KG1 (cell line): ENCODE measurements at regions not wholly inside any gene's neighbourhood (a gene's known extent, or its start where the extent isn't known, plus 50 kb on each side); places are given as distances from the start of the nearest gene placed in this dataset.
A peak's percentile ranks its signal among the peaks of the same experiment; 100 is the strongest.

Experiments
- DNase-seq: peaks from one replicate; lab custom pipeline; 2025; lab: John Stamatoyannopoulos, UW

DNA sequence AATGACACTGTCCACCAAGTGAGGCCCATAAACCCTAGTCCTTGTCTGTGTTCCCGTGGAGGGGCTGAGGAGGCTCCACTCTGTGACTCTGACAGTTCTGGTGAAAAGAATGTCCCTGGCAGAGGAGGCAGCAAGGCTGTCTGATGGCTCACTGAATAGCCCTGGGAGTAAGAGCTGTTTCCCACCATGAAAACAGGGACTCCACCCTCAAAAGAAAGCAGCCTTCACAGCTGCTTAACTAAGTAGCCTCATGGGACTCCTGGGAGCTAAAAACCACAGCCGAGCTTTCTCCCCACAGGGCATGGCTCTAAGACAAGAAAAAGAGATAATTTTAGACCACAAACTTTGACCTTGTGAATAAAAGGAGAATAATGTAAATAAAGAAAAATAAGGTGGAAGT, 135.1 kb upstream of the FRY start:
- DNase-seq = no peak

DNA sequence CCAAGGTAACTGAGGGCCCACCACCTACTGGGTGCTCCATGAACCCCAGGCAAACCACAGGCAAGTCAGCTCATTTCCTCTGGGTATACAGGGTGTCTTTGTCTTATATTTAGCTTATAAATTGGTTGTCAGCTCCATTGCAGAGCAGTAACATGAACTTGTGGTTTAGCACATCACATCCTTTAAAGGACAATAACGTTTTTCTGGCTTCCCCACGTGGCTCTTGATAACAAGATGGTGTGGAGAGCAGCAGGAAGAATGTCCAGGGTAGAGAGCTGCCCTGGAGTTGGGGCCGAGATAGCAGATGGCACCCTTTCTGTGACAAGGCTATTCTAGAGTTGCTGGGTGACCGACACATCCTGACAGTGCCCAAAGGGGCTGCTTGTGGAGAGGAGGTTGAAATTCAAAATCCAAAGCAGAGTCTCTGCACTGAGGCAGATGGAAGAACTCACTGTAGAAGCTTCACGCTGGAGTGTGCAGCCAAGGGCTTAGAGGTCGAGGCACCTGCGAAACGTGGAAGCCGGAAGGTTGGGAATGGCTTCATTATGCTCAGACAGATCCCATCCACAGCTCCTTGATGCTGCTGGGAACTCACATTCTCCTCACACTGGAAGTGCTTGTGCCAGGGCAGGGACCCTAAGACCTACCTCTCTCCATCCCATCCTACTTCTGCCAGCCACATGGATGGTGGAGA, 133.0 kb upstream of the FRY start:
- no peak for DNase-seq

DNA sequence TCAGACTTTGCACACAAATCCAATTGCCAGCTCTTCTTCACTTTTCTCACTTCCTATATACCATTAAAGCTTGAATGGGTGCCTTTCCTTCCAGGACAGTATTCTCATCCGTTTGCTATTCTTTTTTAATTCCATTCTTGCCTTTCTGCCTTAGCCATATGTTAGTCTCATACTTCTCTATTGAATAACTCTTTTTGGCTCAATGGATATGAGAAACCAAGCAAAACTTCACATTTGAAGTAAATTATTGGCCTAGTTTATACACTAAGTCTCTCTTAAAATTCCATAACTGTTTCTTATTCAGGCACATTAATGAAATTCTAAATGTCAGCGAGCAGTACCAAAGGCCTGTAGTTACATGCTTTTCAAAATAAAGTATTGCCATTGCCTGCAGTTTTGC, 129.6 kb upstream of the FRY start:
- DNase-seq = no peak

DNA sequence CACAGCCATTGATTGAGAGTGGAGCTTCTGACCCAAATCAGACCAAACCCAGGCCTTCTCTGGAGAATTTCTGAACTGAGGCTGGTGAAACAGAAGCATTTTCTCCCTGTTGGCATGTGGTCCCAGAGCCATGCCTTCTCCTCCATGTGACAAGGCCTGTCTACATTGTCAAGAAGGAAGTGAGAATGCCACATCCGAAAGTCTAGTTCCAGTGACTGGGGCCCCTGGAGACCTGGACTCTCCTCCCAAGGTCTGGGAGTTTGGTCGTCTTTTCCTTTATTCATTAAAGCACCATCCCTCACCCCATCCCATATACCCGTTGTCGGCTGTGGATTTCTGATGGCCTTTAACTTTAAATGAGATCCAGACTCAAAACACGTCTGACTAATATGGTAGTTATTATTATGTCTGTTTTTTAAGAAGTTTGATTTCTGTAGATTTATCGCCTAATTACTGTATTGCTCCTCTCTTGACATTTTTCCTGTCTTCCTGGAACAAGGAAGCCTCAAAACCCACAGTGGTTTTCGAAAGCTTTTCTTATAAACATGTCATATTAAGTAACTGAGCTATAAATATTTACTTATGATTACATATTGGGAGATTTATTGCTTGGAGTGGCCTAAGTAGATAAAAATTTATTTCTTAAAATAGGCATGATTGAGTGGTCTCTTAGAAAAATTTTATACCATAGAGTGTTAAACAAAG, 128.3 kb upstream of the FRY start:
- no peak for DNase-seq

DNA sequence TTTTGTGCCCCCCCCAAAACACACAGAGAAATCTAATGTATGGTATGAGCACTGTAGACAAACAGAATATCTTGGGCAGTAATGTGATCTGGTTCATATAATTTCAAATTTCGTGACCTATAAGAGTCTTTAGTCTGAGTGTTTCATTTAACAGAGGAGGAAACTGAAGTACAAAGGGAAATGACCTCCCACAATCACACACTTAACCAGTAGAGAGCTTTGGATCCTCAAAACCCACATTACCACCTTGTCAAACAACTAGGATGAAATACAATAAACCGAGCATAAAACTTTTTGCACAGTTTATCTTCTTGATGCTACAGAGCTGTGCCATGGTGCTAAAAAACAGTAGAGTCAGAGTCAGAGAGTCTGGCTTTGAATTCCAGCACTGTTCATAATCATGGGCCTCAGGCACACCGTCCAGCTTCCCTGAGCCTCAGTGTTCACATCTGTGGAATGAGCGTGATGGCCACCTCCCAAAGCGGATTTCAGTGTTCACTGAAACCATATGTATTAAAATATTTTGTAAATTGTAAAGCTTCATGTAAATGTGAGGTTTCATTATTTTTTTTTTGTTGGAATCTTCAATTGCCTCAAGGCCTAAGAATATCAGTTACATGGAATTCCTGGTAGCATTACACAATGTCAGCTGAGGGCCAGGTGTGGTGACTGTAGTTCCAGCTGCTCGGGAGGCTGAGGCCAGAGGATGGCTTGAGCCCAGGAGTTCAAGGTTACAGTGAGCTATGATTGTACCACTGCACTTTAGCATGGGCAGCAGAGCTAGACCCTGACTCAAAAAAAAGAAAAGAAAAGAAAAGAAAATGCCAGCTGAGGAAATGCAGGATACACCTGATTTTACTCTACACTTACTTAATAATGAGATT, 126.4 kb upstream of the FRY start:
- DNase-seq = no peak

DNA sequence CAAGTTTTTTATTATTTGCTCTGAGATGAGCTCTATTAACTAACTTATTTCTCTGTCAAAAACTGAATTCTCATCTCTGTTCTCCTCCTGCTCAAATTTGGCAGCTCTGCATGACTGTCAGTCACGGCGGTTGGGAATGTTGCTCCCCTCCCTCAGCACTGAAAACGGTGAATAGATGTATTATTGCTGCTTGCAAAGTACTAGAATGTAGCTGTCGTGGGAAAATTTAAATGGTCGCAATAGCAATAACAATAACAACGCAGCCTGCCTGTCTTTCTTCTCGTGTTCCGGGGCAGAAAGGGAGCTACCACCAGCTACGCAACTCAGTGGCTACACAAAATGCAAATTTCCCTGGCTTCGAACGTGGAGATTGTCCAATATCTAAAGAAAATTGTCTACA, 125.6 kb upstream of the FRY start:
- no peak for DNase-seq

DNA sequence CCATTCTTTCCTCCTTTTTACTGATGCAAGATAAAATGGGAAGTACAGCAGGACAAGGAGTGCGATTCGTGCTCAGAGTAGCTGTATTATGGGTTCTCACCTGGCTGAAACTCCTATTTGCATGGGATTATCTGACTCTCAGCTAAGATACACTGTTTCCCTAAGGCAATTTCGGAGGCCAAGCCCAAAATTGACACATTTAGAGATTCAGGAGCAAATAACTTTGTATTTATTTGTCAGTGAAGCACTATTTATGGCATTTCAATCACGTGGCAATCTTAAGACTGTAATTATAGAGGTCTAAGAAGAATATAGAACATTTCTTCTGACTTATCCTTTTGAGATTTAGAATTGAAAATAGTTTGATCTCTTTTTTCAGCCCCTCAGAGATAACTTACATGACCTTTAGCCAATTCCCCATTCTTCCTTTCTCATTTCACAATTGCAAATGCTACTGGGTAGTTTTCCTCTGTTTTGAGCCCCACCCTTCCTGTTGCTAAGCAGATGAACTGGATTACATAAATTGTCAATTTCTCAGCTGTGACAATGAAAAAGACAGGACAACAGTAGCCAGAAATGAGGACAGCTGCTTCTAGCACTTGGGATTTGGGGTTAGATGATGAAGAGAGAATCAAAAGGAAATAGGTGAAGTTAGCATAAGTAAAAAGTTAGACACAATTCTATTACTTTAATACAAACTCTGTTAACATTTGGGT, 122.7 kb upstream of the FRY start:
- no peak for DNase-seq

DNA sequence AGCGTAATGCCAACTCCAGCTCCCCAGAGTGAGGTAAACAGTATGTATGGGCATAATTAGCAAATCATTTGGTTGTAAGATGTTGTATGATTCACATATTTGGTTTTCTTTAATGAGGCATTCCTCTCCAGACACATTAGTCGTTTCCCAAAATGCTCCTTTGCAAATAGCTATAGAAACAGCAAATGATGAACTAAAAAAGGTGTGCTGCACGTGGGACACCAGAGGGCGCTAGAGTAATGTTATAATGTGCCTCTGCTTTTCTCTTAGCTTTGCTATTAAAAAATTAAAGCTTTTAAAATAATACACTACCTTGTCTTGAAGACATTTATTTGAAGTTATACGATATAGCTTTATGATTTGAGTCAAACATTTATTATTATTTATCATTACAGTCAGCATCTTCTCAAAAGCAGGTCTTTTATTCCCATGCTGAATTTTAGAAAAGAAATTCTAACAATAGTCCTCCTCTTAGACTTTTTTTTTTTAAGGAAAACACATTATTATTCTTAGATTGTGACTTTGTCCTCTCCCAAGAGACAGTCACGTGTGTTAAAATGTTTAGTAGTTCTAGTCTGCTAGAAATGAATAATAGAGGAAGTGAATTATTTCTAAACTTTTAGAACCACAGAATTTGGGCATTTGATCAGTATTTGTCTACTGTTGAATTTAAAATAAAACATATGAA, 121.6 kb upstream of the FRY start:
- DNase-seq = peak; percentile 17

DNA sequence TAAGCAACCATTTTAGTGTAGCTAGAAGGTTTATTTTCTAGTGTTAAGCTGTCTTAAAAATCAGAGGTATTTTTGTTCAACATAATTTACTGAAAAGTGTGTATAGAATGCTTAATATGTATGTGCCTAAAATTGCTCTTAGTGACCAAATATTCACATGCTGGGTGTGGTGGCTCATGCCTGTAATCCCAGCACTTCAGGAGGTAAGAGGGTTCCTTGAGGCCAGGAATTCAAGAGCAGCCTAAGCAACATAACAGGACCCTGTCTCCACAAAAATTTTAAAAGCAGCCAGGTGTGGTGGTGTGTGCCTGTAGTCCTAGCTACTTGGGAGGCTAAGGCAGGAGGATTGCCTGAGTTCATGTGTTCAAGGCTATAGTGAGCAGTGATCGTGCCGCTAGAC, 120.9 kb upstream of the FRY start:
- no peak for DNase-seq

DNA sequence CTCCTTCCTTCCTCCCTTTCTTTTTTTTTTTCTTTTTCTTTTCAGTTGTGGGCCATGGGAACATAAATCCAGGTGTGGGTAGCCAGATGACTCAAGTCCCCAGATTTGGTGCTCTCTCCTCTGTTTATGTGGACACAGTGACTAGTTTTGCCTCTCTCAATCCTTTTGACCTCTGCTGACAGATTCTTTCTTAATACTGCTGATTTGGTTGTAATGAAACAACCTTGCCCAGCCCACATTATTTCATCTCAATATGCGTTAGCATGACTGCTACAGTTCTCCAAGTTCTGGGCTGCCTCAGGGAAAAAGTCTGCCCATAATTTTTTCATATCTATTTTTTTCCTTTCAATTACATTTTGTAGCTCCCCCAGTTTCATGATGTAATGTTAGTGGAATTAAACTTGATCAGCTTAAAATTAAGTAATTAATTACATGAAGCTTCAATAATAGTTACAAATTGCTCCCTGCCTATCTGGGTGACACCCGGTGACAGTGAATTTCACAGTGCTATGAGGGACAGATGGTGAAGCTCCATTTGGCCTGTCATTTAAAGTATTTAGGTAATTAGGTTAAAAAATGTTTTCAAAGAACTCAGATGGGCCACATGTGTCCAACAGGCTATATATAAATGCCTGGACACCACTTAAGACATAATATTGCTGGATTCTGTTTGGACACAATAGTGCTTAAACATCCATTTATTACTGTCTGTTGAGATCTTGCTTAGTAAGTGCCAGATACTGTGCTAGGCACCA, 118.8 kb upstream of the FRY start:
- no peak for DNase-seq

DNA sequence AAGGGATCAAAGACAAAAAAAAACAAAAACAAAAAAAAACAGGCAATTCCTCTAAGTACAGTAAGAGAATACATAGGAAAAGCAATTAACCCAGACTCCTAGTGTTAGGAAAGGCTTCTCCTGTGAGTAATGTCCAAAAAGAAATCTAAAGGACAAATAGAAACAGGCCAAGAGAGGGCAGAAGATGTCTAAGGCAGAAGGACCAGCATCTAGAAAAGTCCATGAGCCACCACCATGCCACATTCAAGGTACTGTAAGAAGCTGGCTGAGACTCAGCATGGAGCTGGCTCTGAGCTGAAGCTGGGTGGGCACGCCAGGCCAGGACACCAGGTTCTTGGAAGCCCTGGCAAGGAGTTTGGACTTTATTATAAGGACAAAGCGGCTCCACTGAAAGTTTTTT, 118.1 kb upstream of the FRY start:
- DNase-seq = no peak

DNA sequence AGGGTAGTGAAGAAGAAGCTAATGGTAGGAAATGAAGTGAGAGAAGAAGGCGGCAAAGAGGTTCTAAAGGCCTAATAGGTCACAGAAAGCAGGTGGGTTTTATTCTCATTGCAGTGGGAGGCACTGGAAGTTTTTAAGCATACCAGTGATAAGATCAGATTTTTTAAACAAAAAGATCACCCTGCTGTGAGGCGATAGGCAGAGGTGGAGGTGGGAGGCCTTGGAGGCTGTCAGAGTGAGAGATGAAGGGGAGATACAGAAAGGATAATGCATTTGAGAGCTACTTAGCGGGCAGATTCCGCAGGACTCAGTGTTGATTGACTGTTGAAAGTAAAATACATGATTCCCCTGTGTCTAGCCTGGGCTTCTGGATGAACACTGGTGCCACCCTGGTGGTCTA, 116.7 kb upstream of the FRY start:
- no peak for DNase-seq

DNA sequence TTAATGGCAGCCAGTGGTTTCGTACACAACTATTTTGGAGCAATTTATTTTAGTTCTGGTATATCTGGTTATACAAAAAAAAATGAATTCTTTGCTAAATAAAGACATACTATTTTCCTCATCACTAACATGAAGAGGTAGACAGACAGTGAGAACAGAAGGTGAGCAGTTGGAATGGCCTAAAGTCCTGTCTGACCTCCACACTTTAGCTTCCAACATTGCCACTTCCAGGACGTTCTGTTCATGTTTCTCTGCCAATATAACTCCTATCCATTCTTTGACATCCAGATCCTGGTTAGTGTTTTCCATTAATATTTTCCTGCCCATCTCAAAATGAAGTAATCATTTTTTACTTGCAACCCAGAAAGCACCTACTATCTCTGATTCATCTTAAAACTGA, 112.9 kb upstream of the FRY start:
- no peak for DNase-seq

DNA sequence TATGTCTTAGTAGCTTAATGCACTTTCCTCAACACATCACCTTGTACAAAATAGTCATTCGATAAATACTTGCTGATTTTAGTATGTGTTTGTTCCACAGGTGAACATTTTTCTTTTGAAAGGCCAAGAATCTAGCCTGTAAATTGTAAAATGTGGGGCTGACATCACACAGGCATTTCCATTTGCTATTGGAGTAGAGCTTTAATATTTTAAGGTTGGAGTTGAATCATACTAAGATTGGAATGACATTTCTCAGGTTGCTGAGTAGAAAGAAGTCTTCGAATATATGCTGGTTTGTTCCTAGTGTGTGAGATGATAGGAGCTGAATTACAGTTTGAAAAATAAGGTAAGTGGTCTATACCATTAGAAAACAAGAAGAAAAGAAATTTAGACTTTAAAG, 112.3 kb upstream of the FRY start:
- DNase-seq = no peak

DNA sequence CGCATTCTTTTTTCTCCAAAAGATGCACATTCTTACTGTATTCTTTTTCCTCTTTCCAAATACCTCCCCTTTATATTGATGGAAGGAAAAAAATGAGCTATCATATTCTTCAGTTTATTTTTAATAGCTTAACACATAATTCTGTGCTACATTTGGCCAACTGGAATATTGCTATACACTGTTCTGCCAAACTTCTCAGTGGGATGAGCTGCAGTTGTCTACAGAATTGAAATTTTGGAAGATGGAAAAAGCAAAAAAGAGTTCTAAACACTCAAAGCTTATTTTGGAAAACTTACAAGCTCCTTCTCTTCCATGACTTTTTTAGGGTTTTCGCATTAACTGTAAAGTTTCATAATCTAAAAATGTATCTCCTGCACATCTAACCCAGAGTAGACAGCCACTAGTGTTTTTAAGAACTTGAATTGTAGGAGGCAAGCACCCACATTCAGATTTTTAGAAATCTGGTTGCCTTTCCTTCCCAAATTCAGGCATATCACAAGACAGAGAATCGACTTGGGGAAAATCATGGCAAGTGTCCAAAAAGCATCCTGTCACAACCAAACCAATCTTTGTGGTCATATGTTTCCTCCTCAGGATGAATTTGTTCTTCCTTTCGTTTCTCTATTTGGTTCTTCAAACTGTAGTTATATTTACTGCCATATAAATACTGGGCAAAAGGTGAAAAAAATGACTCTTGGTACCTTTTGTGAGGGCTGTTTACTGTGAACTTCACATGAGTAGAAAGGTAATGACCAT, 111.4 kb upstream of the FRY start:
- no peak for DNase-seq

DNA sequence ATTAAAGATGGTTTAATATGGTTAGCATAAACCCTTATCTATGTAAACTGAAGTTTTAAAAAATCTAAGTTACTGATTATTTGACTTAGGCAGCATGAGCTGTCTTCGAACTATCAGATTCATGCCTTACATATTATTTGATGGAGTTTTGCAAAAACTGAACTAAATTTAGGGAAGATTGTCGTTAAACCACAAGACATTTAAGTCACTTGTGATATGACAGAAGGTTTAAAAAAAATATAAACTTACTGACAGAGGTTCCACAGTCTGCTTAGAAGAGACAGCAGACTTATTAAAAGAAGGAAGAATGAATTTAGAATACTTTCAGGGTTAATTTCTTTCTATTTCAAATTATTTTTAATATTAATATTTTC, 110.9 kb upstream of the FRY start:
- DNase-seq = no peak

DNA sequence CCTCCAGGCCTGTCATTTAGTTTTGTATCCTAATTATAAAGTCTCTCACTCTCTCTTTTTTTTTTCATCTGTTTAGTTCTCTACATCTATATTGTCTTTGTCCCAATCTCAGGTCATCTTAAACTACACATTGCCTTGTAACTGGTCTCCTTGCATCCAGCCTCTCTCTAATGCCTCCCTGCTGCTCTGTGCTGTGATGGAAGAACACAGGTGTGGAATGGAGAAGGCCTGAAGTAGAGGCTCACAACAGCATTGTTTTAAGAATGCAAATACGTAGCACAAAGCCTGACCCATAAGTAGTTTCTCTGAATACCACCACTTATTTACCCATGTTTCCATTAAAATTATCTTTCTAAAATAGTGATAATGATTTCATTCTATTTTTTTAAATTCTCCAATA, 108.8 kb upstream of the FRY start:
- no peak for DNase-seq

DNA sequence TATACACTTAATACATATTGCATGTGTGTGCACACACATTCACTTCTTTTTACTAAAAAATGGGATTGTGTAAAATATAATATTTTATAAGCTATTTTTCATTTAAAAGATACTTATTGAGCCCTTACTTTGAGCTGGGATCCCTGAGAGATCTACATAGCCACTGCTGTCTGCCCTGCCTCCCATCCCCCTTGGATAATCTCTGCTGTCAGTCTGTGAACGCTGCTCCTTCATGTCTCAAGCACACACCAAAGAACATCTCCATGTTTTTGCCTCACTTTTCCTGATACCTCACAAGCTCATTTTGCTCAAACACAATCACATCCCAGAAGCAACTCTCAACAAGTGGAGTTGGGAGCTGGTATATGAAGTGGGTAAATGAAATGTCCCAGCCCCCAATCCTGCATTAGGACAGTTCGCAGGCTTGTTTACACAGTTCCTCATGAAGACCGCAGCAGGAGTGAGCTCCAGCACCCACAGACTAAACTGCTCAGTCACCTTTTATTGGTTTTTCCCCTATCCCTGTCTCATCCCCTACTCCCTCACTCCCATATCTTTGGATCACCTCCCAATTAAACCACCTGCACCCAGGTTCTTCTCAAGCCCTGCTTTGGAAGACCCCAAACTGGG, 108.3 kb upstream of the FRY start:
- no peak for DNase-seq

DNA sequence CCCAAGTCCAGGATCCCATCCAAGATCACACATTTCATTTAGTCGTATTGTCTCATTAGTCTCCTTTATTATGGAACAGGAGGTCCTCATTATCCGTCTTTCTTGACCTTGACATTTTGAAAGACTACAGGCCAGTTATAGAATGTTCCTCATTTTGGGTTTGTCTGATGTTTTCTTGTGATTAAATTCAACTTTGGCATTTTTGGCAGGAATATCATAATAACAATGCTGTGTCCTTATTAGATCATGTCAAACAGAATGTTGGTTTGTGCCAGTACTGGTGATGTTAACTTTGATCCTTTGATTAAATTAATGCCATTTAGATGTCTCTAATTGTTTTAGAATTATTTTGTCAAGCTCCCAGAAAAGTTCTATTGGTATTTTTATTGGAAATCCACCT, 106.5 kb upstream of the FRY start:
- no peak for DNase-seq

DNA sequence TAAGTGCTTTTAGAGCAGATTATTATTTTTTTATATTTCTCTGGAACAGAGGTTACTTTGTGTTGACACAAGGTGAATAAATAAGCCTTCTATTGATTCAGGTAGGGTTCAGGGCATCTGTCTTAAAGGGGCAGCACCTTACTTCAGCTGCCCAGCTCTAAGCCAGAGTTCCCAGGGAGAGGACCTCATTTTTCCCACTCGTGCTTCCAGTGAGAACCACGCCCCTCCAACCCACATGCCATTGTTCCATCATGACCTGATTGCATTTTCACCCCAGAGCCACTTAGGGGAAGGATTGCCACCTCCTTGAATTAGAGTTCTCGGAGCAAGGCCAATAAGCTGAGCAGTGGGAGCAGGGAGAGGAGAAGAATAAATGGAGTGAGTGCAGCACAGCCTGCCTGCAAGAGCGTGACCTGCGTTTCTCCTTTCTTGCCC, 104.3 kb upstream of the FRY start:
- DNase-seq = no peak
